ENCODE measurements at regions not wholly inside any gene's neighbourhood (a gene's known extent, or its start where the extent isn't known, plus 50 kb on each side); places are given as distances from the start of the nearest gene placed in this dataset.

DNA sequence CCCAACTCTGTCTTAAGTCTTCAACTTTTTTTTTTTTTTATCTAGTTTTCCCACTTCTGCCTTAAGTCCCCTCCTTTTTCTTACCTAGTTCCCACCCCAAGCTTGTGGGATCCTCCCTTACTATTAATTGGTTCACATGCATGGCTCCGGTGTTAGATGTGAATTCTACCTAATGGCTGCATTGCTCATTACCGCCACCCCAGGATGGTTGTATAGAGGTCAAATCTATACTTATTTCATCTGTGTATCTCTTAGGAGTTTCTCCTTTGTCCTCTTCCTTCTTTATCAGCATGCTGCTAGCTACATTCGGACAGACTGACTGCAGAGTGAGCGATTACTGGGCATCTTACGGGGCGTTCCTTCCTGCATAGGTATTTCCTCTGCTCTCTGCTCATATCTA lies 605.7 kb upstream of the GRM7 start:
- ChIA-PET CTCF (no interaction called here), POLR2A (no interaction called here)
- intact Hi-C loops (cut with micrococcal nuclease): no loop called here
- DNase-seq: no peak
- no peak overlapping the region for H3K4me3 Mint-ChIP-seq
- no peak overlapping the region for H3K27ac Mint-ChIP-seq
- H3K36me3 Mint-ChIP-seq (ENCODE audit: low read depth): no peaks in the 10 kb centered on the region
- no peak for ATAC-seq
- TF ChIP-seq, protein P1, sequence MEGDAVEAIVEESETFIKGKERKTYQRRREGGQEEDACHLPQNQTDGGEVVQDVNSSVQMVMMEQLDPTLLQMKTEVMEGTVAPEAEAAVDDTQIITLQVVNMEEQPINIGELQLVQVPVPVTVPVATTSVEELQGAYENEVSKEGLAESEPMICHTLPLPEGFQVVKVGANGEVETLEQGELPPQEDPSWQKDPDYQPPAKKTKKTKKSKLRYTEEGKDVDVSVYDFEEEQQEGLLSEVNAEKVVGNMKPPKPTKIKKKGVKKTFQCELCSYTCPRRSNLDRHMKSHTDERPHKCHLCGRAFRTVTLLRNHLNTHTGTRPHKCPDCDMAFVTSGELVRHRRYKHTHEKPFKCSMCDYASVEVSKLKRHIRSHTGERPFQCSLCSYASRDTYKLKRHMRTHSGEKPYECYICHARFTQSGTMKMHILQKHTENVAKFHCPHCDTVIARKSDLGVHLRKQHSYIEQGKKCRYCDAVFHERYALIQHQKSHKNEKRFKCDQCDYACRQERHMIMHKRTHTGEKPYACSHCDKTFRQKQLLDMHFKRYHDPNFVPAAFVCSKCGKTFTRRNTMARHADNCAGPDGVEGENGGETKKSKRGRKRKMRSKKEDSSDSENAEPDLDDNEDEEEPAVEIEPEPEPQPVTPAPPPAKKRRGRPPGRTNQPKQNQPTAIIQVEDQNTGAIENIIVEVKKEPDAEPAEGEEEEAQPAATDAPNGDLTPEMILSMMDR (IDR thresholded peaks at IDR 0.05): no peak
- H3K27me3 Mint-ChIP-seq: no peaks in the 10 kb centered on the region
- no peaks in the 10 kb centered on the region for H3K4me1 Mint-ChIP-seq (ENCODE audit: low read depth)
- peaks cover 10% of the 10 kb centered on the region for H3K9me3 Mint-ChIP-seq

DNA sequence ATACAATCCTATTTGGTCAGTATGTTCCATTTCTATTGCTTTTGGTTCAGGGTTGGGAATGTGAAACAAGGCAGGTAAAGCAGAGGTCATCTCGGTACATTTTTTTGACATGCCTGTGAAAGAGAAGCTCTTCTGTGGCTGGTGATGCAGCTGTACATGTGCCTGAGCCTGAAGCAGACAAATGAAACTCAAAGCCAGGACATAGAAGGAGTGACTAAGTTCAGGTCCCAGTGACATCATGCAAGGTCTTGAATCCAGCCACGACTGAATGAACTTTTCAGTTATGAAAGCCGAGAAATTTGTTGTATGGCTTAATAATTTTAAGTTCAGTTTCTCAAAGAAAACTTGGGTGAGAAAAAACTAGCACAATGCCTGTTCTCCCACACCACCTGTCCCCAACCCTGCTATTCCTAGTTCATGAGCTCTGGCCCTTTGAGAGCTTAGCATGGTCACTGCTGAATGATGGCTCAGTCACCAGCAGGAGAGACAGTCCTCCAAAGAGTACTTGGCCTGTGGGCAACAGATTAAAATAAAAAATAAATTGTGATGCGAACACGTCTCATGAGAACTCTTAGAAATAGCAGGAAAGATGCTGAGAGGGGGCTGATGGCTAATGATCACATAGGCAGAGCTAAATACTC lies 600.2 kb upstream of the GRM7 start:
- POLR2A ChIA-PET: no interaction called here
- Mint-ChIP-seq H3K4me1 (ENCODE audit: low read depth) (no peaks in the 10 kb centered on the region), H3K4me3 (no peak overlapping the region), H3K27ac (no peak overlapping the region), H3K9me3 (peaks cover 3% of the 10 kb centered on the region), H3K36me3 (ENCODE audit: low read depth) (no peaks in the 10 kb centered on the region), H3K27me3 (no peaks in the 10 kb centered on the region)
- ATAC-seq (no peak), DNase-seq (no peak)
- TF ChIP-seq, protein P1 (IDR thresholded peaks at IDR 0.05): no peak
- intact Hi-C loops (cut with micrococcal nuclease): no loop called here
- CTCF ChIA-PET: no interaction called here

DNA sequence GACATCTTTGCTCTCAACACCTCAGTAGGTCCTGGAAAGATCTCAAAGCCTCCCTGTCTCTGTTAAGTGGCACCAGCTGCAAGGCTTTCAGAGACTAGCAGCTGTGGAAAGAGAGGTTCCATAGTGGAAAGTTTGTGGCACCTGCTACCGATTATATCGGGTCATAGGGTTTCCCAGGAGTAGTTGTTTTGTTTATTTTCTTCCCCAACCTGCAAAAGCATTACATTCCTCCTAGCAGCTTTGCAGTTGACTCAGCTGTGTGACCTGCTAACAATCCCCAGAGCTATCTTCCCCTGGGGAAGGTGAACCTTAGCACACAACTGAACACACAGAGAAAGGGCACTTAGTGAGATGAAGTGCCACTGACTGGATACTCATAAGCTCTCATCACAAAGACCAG lies 598.9 kb upstream of the GRM7 start:
- no peak overlapping the region for H3K27ac Mint-ChIP-seq
- no peak for DNase-seq
- H3K9me3 Mint-ChIP-seq: peaks cover 2% of the 10 kb centered on the region
- ATAC-seq: no peak
- intact Hi-C loops (cut with micrococcal nuclease): no loop called here
- no peaks in the 10 kb centered on the region for H3K4me1 Mint-ChIP-seq (ENCODE audit: low read depth)
- ChIA-PET POLR2A (no interaction called here), CTCF (no interaction called here)
- H3K27me3 Mint-ChIP-seq: no peaks in the 10 kb centered on the region
- H3K36me3 Mint-ChIP-seq (ENCODE audit: low read depth): no peaks in the 10 kb centered on the region
- TF ChIP-seq, protein P1 (IDR thresholded peaks at IDR 0.05): no peak
- no peak overlapping the region for H3K4me3 Mint-ChIP-seq

DNA sequence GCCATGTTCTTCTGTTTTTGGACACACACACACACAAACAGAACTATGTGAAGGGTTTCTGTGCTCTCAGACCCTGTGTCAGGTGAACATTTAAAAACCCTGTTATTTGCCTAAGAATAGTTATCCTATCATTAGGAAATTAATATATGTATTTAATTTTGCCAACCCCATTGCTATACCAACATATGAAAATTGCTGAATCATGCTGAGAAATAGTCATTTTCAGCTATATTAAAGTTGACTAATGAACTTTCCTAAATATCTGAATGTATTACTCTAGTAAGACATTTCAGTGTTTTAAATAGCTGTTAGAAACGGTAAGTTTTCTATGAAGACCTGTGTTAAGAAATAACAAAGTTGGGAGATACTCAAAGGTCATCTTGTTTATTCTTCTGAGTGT lies 596.9 kb upstream of the GRM7 start:
- ATAC-seq: no peak
- no peaks in the 10 kb centered on the region for H3K36me3 Mint-ChIP-seq (ENCODE audit: low read depth)
- ChIA-PET CTCF (no interaction called here), POLR2A (no interaction called here)
- H3K9me3 Mint-ChIP-seq: peaks cover 3% of the 10 kb centered on the region
- H3K27me3 Mint-ChIP-seq: no peaks in the 10 kb centered on the region
- no peak for DNase-seq
- no peak overlapping the region for H3K4me3 Mint-ChIP-seq
- H3K27ac Mint-ChIP-seq: no peak overlapping the region
- TF ChIP-seq, protein P1 (IDR thresholded peaks at IDR 0.05): no peak
- no peaks in the 10 kb centered on the region for H3K4me1 Mint-ChIP-seq (ENCODE audit: low read depth)
- intact Hi-C loops (cut with micrococcal nuclease): no loop called here

DNA sequence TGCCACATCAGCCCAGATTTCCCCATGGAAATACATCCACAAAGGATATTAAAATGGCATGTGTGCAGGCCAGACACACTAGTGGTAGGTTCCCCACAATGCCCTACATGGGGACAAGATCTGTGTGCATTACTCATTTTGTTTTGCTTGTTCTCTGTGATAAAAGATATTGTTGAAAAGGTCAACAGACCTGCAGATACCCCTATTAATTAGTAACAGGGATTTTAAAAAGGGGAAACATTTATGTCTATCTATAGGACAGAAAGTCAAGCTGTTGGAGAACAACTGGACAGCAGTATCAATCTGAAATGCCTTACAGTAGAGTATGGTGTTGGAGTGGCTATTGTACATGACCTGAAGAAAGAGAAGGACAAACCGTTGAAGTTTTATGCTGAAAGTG lies 596.0 kb upstream of the GRM7 start:
- peaks cover 3% of the 10 kb centered on the region for H3K9me3 Mint-ChIP-seq
- ChIA-PET POLR2A (no interaction called here), CTCF (no interaction called here)
- no peak for DNase-seq
- no peak overlapping the region for H3K27ac Mint-ChIP-seq
- no peaks in the 10 kb centered on the region for H3K4me1 Mint-ChIP-seq (ENCODE audit: low read depth)
- no peaks in the 10 kb centered on the region for H3K27me3 Mint-ChIP-seq
- H3K36me3 Mint-ChIP-seq (ENCODE audit: low read depth): no peaks in the 10 kb centered on the region
- TF ChIP-seq, protein P1 (IDR thresholded peaks at IDR 0.05): no peak
- intact Hi-C loops (cut with micrococcal nuclease): no loop called here
- no peak overlapping the region for H3K4me3 Mint-ChIP-seq
- no peak for ATAC-seq
